Endothelial cell (in vitro differentiated cells): ENCODE measurements at regions not wholly inside any gene's neighbourhood (a gene's known extent, or its start where the extent isn't known, plus 50 kb on each side); places are given as distances from the start of the nearest gene placed in this dataset.
"Not testable (repeated sequence)": the region's sequence is repeated elsewhere in the genome, so short reads cannot be mapped to it uniquely, and the experiment has no call there.

Source experiments
- DNase-seq: peaks from one replicate; pipeline ENCODE4 v3.0.0; 2021; ENCODE audit warnings: low spot score
- H3K27ac Mint-ChIP-seq: one replicate; pipeline ENCODE4 v1.8.0; 2021; ENCODE audit warnings: mixed read lengths, inconsistent platforms; ENCODE audit not compliant: unreplicated experiment
- H3K27me3 Mint-ChIP-seq: one replicate; pipeline ENCODE4 v1.8.0; 2021; ENCODE audit warnings: mild to moderate bottlenecking, moderate library complexity, mixed read lengths, inconsistent platforms; ENCODE audit not compliant: unreplicated experiment
- H3K36me3 Mint-ChIP-seq: one replicate; pipeline ENCODE4 v1.8.0; 2021; ENCODE audit warnings: mild to moderate bottlenecking, low read depth, mixed read lengths, inconsistent platforms; ENCODE audit not compliant: unreplicated experiment
- H3K4me1 Mint-ChIP-seq: one replicate; pipeline ENCODE4 v1.8.0; 2021; ENCODE audit warnings: mild to moderate bottlenecking, mixed read lengths, inconsistent platforms; ENCODE audit not compliant: unreplicated experiment
- H3K4me3 Mint-ChIP-seq: one replicate; pipeline ENCODE4 v1.8.0; 2021; ENCODE audit warnings: mild to moderate bottlenecking, mixed read lengths, inconsistent platforms; ENCODE audit not compliant: unreplicated experiment
- H3K9me3 Mint-ChIP-seq: one replicate; pipeline ENCODE4 v1.8.0; 2021; ENCODE audit warnings: mixed read lengths, inconsistent platforms; ENCODE audit not compliant: unreplicated experiment
- CTCF ChIP-seq: fragments of 200-600 bp; sonication (generic); IDR thresholded peaks from one replicate; pipeline ENCODE4 v1.5.0; 2021; ENCODE audit warnings: antibody characterized with exemption; ENCODE audit not compliant: unreplicated experiment

- H3K4me1 Mint-ChIP-seq = no peaks in the 10 kb centered on the region
- H3K27ac Mint-ChIP-seq = no peak overlapping the region
These were observed 717.9 kb upstream of the LUZP2 start for GRCh38 chr11:23778971-23779370.

GRCh38 chr11:23780231-23780630 lies 716.6 kb upstream of the LUZP2 start:
- H3K36me3 Mint-ChIP-seq = no peaks in the 10 kb centered on the region
- no peaks in the 10 kb centered on the region for H3K9me3 Mint-ChIP-seq
- no peak overlapping the region for H3K4me3 Mint-ChIP-seq
- no peaks in the 10 kb centered on the region for H3K4me1 Mint-ChIP-seq
- no peak for DNase-seq
- H3K27ac Mint-ChIP-seq = no peak overlapping the region
- H3K27me3 Mint-ChIP-seq = no peaks in the 10 kb centered on the region
- no peak for TF ChIP-seq CTCF

More at GRCh38 chr11:23778971-23779370, 717.9 kb upstream of the LUZP2 start:
- H3K4me3 Mint-ChIP-seq = no peak overlapping the region
- DNase-seq = no peak
- H3K36me3 Mint-ChIP-seq = no peaks in the 10 kb centered on the region
- no peaks in the 10 kb centered on the region for H3K9me3 Mint-ChIP-seq
- no peak for TF ChIP-seq CTCF
- no peaks in the 10 kb centered on the region for H3K27me3 Mint-ChIP-seq

- no peaks in the 10 kb centered on the region for H3K4me1 Mint-ChIP-seq
- DNase-seq = no peak
These were observed 714.9 kb upstream of the LUZP2 start for GRCh38 chr11:23781803-23782560.

GRCh38 chr11:23786974-23787373 lies 709.9 kb upstream of the LUZP2 start:
- H3K27ac Mint-ChIP-seq, H3K4me3 Mint-ChIP-seq, H3K9me3 Mint-ChIP-seq, H3K36me3 Mint-ChIP-seq, H3K4me1 Mint-ChIP-seq, H3K27me3 Mint-ChIP-seq, DNase-seq: not testable (repeated sequence)

More at GRCh38 chr11:23781803-23782560, 714.9 kb upstream of the LUZP2 start:
- Mint-ChIP-seq H3K27ac (no peak overlapping the region), H3K36me3 (no peaks in the 10 kb centered on the region), H3K27me3 (no peaks in the 10 kb centered on the region), H3K9me3 (no peaks in the 10 kb centered on the region), H3K4me3 (no peak overlapping the region)
- no peak for TF ChIP-seq CTCF

GRCh38 chr11:23789200-23789853 lies 707.5 kb upstream of the LUZP2 start:
- Mint-ChIP-seq H3K4me3 (no peak overlapping the region), H3K27ac (no peak overlapping the region)
- no peak for TF ChIP-seq CTCF

More at GRCh38 chr11:23789200-23789853, 707.5 kb upstream of the LUZP2 start:
- Mint-ChIP-seq H3K36me3 (no peaks in the 10 kb centered on the region), H3K9me3 (no peaks in the 10 kb centered on the region), H3K4me1 (no peaks in the 10 kb centered on the region), H3K27me3 (no peaks in the 10 kb centered on the region)
- DNase-seq = no peak
